ENCODE measurements at regions not wholly inside any gene's neighbourhood (a gene's known extent, or its start where the extent isn't known, plus 50 kb on each side); places are given as distances from the start of the nearest gene placed in this dataset.

- TF ChIP-seq CTCF (IDR thresholded peaks at IDR 0.05) = no peak
- no peak for TF ChIP-seq EP300 (IDR thresholded peaks at IDR 0.05)
Measured at GRCh38 chr4:68724922-68725321, 54.5 kb upstream of the UGT2B15 start.
